ENCODE measurements at regions not wholly inside any gene's neighbourhood (a gene's known extent, or its start where the extent isn't known, plus 50 kb on each side); places are given as distances from the start of the nearest gene placed in this dataset.

DNA sequence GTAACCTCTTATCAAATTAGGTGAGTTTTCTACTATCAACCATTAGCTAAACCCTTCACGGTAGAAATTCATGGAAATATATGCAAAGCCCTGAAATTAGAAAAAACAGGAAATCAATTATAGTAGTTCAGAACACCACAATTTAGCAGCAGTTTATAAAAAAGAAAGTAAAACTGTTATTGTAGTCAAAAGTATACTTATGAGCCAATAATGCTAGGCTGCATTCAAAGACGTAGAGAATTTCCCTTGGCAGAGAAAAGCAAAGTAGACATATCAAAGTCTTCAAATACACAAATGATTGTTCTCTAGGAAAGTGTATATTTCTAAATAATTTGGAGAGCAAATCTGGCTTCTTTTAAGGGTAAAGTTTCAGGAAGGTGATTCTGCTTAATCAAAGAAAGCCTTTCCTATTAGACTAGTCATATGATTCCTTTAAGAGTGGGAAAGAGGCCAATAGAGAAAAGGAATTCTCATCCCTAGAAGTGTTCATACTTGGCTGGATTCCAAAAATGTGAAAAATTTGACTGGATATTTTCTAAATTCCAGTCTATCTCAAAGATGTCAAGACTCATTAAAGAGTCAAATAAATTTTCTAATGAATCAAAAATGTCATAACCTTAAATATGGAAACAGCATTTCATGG lies 185.5 kb downstream of the SMC2 start:
- TF ChIP-seq, protein P1, sequence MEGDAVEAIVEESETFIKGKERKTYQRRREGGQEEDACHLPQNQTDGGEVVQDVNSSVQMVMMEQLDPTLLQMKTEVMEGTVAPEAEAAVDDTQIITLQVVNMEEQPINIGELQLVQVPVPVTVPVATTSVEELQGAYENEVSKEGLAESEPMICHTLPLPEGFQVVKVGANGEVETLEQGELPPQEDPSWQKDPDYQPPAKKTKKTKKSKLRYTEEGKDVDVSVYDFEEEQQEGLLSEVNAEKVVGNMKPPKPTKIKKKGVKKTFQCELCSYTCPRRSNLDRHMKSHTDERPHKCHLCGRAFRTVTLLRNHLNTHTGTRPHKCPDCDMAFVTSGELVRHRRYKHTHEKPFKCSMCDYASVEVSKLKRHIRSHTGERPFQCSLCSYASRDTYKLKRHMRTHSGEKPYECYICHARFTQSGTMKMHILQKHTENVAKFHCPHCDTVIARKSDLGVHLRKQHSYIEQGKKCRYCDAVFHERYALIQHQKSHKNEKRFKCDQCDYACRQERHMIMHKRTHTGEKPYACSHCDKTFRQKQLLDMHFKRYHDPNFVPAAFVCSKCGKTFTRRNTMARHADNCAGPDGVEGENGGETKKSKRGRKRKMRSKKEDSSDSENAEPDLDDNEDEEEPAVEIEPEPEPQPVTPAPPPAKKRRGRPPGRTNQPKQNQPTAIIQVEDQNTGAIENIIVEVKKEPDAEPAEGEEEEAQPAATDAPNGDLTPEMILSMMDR (conservative IDR thresholded peaks at IDR 0.05) = no peak
- TF ChIP-seq ZFX (IDR thresholded peaks at IDR 0.05) = no peak
- H3K27ac ChIP-seq = no peak overlapping the region

DNA sequence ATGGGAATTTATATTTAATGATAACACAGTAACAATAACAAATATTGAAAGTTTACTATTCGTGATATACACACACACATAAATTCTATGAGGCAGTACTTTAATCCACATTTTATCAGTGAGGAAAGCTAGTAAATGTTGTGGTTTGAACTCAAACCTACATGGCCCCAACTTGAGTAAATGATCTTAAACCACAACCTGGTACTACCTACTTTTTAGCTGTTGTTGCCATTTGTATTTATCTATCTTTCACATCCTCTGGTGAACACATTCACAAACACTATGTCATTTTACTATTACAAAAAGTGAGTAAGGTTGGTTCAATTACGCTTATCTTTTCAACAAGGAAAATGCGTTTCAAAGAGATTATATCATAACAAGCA lies 186.1 kb downstream of the SMC2 start:
- TF ChIP-seq ZFX (IDR thresholded peaks at IDR 0.05) = no peak
- TF ChIP-seq, protein P1 (conservative IDR thresholded peaks at IDR 0.05) = no peak
- H3K27ac ChIP-seq = no peak overlapping the region

DNA sequence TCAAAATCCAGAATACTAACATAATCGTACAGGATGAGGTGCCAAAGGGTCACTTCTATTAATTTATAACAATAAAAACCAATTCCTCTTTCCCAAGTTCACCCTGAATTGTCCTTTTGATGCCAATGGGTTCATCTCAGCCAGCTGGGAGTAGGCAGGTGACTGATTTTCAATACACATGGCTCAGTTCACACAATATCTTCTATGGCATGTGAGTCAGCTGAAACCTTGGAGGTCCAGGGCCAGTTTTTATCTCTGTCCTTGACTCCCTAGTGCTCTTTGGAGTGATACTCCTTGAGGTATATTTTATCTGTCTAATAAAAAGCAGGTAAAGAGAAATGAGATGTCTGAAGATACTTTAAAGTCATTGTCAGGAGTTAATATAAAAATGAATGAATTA lies 186.6 kb downstream of the SMC2 start:
- TF ChIP-seq, protein P1 (conservative IDR thresholded peaks at IDR 0.05) = no peak
- no peak for TF ChIP-seq ZFX (IDR thresholded peaks at IDR 0.05)
- H3K27ac ChIP-seq = no peak overlapping the region

DNA sequence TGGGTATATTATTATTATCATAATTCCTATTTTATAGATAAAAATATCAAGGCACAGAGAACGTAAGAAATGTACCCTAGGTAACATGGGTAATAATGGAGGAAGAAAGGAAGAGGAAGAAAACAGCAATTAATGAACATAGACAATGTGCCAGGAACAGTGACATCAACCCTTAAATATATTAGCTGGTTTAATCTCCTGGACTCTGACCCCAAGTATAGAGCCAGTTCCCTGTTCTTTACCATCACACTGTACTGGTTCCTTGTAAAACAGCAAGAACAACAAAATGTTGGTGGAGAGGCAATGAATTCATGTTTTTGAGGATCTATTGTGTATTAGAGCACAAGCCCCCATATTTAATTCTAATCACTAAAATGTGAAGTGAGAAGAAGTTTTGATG lies 192.1 kb downstream of the SMC2 start:
- no peak overlapping the region for H3K27ac ChIP-seq
- TF ChIP-seq ZFX (IDR thresholded peaks at IDR 0.05) = no peak
- TF ChIP-seq, protein P1 (conservative IDR thresholded peaks at IDR 0.05) = no peak

DNA sequence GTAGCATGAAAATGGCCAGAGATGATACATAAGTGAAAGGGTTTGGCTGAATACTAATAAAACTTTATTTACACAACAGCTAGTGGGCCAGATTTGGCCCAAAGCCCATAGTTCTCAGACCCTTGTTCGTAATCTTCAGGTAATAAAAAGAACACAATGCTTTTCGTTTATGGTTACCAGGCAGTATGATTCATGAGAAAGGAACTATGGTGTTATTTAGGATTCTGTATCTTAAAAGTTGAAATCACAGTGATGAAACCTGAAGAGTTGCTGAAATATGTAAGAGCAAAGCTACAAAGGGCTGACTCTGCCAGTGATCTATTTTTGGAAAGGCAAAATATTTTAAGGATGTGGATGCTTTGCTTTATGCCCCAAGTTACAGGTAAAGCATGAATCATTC lies 192.7 kb downstream of the SMC2 start:
- TF ChIP-seq, protein P1 (conservative IDR thresholded peaks at IDR 0.05) = no peak
- no peak for TF ChIP-seq ZFX (IDR thresholded peaks at IDR 0.05)
- no peak overlapping the region for H3K27ac ChIP-seq

DNA sequence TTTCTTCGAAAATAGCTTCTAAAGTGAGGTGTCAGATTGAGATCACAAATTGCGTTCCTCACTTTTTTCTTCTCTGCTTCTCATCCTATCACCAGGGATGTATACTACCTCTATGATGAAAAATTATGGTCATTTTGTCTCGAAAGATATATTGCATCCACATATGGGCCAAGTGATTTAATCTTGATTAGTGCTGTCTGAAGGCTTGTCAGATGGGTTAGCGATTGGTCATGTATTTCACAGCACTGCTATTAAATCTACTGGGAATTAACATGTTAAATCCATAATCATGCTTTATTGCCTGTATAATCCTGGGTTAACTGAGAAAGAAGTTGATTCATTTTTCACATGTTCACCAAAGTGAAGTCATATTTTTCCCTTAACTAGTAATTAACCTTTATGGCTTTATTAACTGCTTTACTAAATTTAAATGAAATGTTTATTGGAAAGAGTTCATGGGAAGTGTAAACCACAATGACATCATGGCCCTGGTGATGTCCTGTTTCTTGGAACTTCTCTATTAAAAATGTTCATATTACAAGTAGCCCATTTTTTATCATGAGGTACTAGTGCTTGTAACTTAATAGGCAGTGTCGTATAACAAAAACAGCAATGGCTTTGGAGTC lies 193.3 kb downstream of the SMC2 start:
- TF ChIP-seq, protein P1 (conservative IDR thresholded peaks at IDR 0.05) = no peak
- no peak for TF ChIP-seq ZFX (IDR thresholded peaks at IDR 0.05)
- H3K27ac ChIP-seq = no peak overlapping the region

DNA sequence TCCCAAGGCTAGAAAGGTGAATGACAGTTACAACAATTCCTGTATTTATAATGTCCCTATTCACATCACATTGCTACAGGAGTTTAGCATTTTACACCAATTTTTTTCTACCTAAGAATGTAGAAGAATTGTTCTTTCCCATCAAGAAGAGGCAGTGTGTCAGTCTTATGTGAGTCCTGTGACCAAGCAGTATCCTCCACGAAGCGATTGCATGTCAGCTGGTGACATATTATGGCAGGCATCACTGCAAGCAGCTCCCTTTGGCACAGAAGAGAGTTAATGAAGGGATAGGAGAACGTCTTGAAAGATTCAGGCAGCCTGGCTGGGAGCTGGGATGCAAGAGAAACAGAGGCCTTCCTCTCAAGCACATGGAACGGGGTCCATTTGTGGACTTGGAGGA lies 199.8 kb downstream of the SMC2 start:
- TF ChIP-seq, protein P1 (conservative IDR thresholded peaks at IDR 0.05) = no peak
- no peak for TF ChIP-seq ZFX (IDR thresholded peaks at IDR 0.05)
- no peak overlapping the region for H3K27ac ChIP-seq

All from C4-2B (cell line).